ENCODE measurements at regions not wholly inside any gene's neighbourhood (a gene's known extent, or its start where the extent isn't known, plus 50 kb on each side); places are given as distances from the start of the nearest gene placed in this dataset.

DNA sequence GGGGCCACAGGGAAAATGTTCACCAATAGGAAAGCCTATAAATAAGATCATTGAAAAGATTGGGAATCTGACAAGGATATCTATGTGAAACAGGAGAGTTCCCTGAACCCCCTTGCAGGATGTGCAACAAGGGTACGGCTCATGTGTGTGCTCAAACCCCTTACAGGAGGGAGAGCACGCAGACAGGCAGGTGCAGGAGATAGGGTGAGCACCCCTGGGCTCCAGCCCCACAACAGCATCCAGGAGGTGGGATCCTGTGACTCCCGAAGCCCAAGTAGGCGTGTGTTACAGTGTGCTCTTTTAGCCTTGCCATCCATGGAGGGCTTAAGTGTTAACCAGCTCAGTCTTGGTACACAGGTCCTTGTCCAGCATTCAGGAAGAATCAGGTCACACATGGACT lies 204.2 kb downstream of the BMP7 start:
- ATAC-seq (no peak), DNase-seq (no peak)
- Mint-ChIP-seq H3K9me3 (ENCODE audit: insufficient read depth) (no peaks in the 10 kb centered on the region), H3K36me3 (ENCODE audit: low read depth) (no peaks in the 10 kb centered on the region), H3K27me3 (ENCODE audit: low read depth) (peaks cover 9% of the 10 kb centered on the region), H3K4me1 (ENCODE audit: low read depth) (no peaks in the 10 kb centered on the region), H3K4me3 (no peak overlapping the region), H3K27ac (no peak overlapping the region)
- POLR2A ChIA-PET, result no interaction called here
- CTCF ChIA-PET, result no interaction called here

DNA sequence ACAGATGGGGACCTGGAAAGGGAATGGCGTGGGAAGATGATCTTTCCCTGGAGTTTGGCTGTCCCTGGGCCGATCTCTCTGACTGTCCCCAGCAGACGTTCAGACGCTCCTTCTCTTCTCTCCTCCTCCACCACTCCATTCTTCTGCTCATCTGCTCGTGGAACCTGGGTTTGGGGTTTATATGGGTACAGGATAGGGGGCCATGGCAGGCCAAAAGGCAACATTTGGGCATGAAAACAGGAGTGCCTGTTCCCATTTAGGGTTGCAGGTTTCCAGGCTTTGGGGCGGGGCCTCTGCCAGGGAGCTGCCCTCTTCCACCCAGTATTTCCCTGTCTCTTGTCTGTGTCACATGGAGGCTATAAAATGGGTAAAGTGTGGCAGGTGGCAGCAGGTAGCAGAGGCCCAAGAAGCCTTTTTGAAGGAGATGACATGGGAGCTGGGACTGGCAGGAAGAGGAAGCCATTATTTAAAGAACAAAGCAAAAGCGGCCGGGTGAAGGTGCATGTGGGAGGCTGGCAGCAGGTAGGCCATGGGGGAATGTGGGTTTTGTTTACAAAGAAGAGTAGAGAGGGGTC lies 203.7 kb downstream of the BMP7 start:
- Mint-ChIP-seq H3K4me3 (no peak overlapping the region), H3K27me3 (ENCODE audit: low read depth) (peaks cover 9% of the 10 kb centered on the region), H3K9me3 (ENCODE audit: insufficient read depth) (no peaks in the 10 kb centered on the region), H3K36me3 (ENCODE audit: low read depth) (no peaks in the 10 kb centered on the region), H3K27ac (no peak overlapping the region), H3K4me1 (ENCODE audit: low read depth) (no peaks in the 10 kb centered on the region)
- ChIA-PET CTCF (no interaction called here), POLR2A (no interaction called here)
- ATAC-seq (no peak), DNase-seq (no peak)

DNA sequence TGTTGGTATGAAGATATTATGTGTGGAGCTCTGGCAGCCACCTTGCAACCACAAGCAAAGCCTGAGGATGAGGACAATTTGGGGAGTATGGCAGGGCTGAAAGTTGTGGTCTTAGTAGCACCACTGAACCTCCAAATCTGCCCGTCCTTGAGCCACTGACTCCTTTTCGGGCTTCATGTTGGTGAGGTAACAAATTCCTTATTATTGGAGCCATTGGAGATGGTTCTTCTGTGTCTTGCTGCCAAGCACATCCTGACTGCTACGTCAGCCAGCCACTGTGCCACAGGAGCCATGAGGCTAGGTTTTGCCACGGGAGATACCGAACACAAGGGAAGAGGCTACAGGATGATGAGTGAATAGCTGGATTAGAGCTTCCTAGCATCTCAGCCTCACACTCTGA lies 201.6 kb downstream of the BMP7 start:
- POLR2A ChIA-PET, result no interaction called here
- no peak for ATAC-seq

DNA sequence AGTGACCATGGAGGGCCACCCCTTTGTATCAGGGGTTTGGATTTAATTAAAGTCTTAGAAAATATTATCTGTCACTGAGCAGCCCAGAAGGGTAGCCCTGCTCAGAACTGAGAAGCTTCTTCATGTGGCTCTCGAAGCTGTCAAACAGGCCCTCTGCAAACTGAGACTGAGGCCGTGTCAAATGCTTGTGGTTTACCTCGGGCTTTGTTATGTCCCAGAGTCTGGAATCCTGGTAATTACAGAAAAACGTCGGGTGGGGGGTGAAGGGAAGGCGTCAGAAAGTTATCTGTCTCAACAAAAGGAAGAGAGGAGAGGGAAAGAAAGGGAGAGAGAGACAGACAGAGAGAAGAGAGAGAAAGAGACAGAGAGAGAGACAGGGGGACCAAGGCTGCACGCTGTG lies 200.8 kb downstream of the BMP7 start:
- DNase-seq (no peak), ATAC-seq (no peak)
- Mint-ChIP-seq H3K4me1 (ENCODE audit: low read depth) (no peaks in the 10 kb centered on the region), H3K9me3 (ENCODE audit: insufficient read depth) (no peaks in the 10 kb centered on the region), H3K27ac (no peak overlapping the region), H3K36me3 (ENCODE audit: low read depth) (no peaks in the 10 kb centered on the region), H3K4me3 (no peak overlapping the region), H3K27me3 (ENCODE audit: low read depth) (peaks cover 15% of the 10 kb centered on the region)
- CTCF ChIA-PET, result interaction anchor here (1.0 kb wide), 1 partner anchor 515 kb away, joined by 3 read pairs; no protein-coding TSS in a partner anchor
- POLR2A ChIA-PET, result no interaction called here

More for the DNA sequence above, 201.6 kb downstream of the BMP7 start:
- Mint-ChIP-seq H3K4me1 (ENCODE audit: low read depth) (no peaks in the 10 kb centered on the region), H3K4me3 (no peak overlapping the region), H3K36me3 (ENCODE audit: low read depth) (no peaks in the 10 kb centered on the region), H3K27me3 (ENCODE audit: low read depth) (peaks cover 12% of the 10 kb centered on the region), H3K27ac (no peak overlapping the region), H3K9me3 (ENCODE audit: insufficient read depth) (no peaks in the 10 kb centered on the region)
- CTCF ChIA-PET, result no interaction called here
- no peak for DNase-seq

DNA sequence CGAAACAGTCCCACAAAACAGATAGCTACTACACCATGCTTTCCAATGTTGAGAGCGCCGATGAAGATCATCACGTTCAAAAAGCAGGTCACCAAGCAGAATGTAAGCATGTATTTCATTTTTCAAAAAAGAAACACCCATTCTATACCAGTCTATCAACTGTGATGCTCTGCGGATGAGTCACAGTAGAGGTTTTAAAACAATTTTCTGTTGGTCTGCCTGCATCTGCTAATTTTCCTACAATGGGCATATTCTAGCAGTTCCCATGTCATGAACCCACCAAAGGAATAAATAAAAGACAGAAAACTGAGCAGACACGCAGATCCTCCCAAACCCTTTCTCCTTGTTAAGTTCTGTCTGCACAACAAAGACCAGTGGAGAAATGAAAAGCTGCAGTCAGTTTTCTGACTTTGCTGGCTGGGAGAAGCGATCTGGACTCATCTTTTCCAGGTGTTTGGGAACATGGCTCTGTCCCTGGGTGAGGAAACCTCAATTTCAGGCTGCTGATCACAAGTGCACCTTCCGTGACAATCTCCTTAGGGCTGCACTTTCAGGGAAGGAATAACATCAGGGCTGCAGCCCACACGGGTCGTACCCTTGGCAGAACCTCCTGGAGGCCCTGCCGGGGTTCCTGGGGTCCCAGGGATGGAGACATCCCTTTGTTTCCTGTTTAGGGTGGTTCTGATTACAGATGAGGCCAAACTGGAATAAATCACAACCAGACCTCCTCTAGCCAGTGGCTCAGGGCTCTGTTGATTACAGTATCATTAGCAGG lies 200.1 kb downstream of the BMP7 start:
- ChIA-PET POLR2A (no interaction called here), CTCF (interaction anchor here (0.5 to 1.0 kb wide), 2 partner anchors 22 to 516 kb away, joined by 3 read pairs; no protein-coding TSS in a partner anchor)
- no peak for DNase-seq
- Mint-ChIP-seq H3K27me3 (ENCODE audit: low read depth) (peaks cover 16% of the 10 kb centered on the region), H3K36me3 (ENCODE audit: low read depth) (no peaks in the 10 kb centered on the region), H3K27ac (no peak overlapping the region), H3K9me3 (ENCODE audit: insufficient read depth) (no peaks in the 10 kb centered on the region), H3K4me3 (no peak overlapping the region), H3K4me1 (ENCODE audit: low read depth) (no peaks in the 10 kb centered on the region)
- no peak for ATAC-seq

DNA sequence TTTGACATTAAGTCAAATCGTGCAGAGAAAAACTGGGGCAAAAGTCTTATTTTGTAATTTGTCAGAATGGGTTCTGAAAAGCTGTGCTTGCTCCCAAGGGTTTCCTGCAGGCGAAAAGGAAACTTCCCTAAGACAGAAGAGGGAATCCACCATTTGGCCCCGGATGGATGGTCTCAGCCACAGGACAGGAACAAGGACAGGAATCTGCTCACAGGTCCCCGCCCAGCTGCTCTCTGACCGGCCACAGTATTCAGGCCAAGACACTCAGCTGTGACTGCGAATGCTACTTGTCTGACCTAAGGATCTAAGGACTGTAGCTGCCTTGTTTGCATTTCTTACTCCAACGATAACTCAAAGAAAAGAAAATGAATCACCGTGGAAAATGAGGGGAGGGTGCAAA lies 197.0 kb downstream of the BMP7 start:
- ChIA-PET CTCF (no interaction called here), POLR2A (no interaction called here)
- ATAC-seq, result no peak
- Mint-ChIP-seq H3K27me3 (ENCODE audit: low read depth) (peaks cover 20% of the 10 kb centered on the region), H3K27ac (no peak overlapping the region), H3K4me1 (ENCODE audit: low read depth) (no peaks in the 10 kb centered on the region), H3K9me3 (ENCODE audit: insufficient read depth) (no peaks in the 10 kb centered on the region), H3K4me3 (no peak overlapping the region), H3K36me3 (ENCODE audit: low read depth) (no peaks in the 10 kb centered on the region)
- no peak for DNase-seq

DNA sequence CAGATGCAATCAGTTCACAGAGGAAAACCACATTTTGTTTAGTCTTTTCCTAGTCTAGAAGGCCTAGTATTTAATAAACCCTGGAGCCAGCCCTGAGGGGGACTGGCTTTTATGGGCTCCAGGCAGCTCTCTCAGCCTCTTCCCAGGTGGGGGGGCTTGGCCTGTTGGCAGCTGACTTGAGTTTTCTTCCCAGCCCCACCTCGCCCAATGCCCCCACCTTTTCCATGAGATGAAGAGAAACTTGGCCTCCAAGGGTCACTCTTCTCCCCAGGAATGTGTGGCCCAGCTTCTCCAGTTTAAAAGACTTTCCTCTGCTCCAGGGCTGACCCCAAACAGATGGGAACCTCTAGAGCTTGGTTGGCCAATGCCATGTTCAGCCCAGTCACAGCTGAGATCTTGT lies 196.1 kb downstream of the BMP7 start:
- CTCF ChIA-PET, result no interaction called here
- no peak overlapping the region for H3K4me3 Mint-ChIP-seq

DNA sequence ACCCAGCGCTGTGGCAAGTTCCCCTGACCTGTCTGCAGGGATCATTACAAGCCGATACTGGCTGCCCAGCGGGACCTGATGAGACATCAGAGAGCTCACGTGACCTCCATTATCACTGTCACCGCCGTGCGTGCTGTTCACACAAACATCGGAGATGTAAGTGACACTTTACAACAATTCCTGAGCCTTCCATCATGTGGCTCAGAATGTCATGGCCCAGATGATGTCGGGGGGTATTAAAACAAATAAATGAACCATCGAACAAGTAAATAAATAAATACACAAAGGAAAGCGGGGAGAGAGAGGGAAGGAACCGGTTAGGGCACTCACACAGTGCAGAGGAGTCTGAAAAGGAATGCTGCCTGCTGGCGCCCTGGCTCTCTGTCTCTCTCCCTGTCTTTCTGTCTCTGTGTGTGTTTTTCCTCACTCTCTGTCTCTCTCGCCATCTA lies 195.1 kb downstream of the BMP7 start:
- CTCF ChIA-PET, result interaction anchor here (1.3 kb wide), 1 partner anchor 521 kb away, joined by 3 read pairs; no protein-coding TSS in a partner anchor
- POLR2A ChIA-PET, result no interaction called here
- Mint-ChIP-seq H3K9me3 (ENCODE audit: insufficient read depth) (no peaks in the 10 kb centered on the region), H3K27ac (no peak overlapping the region), H3K4me3 (no peak overlapping the region), H3K27me3 (ENCODE audit: low read depth) (peaks cover 16% of the 10 kb centered on the region), H3K36me3 (ENCODE audit: low read depth) (no peaks in the 10 kb centered on the region), H3K4me1 (ENCODE audit: low read depth) (no peaks in the 10 kb centered on the region)
- DNase-seq (no peak), ATAC-seq (no peak)

More for the DNA sequence above, 196.1 kb downstream of the BMP7 start:
- no peak for DNase-seq
- Mint-ChIP-seq H3K27me3 (ENCODE audit: low read depth) (peaks cover 20% of the 10 kb centered on the region), H3K9me3 (ENCODE audit: insufficient read depth) (no peaks in the 10 kb centered on the region), H3K4me1 (ENCODE audit: low read depth) (no peaks in the 10 kb centered on the region), H3K36me3 (ENCODE audit: low read depth) (no peaks in the 10 kb centered on the region), H3K27ac (no peak overlapping the region)
- no peak for ATAC-seq
- POLR2A ChIA-PET, result no interaction called here

DNA sequence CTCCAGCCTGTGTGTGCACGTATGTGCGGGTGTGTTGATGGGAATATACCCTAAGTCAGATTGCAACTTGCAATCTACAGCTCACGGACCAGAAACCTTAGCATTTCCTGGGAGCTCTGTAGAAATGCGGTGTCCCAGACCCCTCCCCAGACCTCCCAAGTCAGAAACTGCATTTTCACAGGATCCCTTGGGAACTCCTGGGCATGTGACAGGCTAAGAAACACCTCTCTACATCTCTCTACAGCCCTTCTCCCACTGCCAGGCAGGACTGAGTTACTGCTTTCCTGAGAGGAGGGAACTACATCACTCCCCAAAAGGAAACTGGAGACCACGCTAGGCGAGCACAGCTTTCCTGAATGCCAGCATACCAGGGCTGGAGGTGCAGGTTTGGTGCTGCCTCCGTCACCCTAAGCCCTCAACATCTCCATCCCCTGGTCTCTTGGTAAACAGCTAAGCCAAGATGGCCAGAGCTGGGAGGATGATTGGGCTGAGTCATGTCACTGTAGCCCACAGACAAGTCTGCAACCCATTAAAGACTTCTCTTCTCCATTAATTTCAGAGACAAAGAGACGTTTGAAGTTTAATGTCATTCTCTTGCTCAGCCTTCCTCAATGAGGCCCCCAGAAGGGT lies 194.4 kb downstream of the BMP7 start:
- no peaks in the 10 kb centered on the region for H3K36me3 Mint-ChIP-seq (ENCODE audit: low read depth)
- DNase-seq, result no peak
- no peaks in the 10 kb centered on the region for H3K9me3 Mint-ChIP-seq (ENCODE audit: insufficient read depth)
- ChIA-PET CTCF (interaction anchor here (1.3 kb wide), 1 partner anchor 522 kb away, joined by 3 read pairs; no protein-coding TSS in a partner anchor), POLR2A (no interaction called here)
- H3K4me1 Mint-ChIP-seq (ENCODE audit: low read depth), result no peaks in the 10 kb centered on the region
- no peak overlapping the region for H3K4me3 Mint-ChIP-seq
- ATAC-seq, result no peak
- H3K27me3 Mint-ChIP-seq (ENCODE audit: low read depth), result peaks cover 16% of the 10 kb centered on the region
- H3K27ac Mint-ChIP-seq, result no peak overlapping the region

DNA sequence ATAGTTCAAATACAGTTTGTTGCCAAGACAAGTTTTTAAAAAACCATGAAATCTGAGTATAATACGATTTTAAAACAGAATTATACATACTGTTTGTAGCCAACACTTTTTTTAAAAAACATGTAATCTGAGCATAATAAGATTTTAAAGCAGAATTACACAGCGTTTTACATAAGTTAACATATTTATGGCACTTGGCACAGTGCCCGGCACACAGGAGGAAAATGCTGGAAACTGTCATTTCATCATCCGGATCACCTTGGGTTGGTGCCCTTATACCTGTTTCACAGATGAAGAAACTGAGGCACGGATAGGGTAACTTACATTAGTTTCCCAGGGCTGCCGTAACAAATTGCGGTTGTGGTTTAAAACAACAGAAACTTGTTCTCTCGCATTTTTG lies 193.0 kb downstream of the BMP7 start:
- Mint-ChIP-seq H3K36me3 (ENCODE audit: low read depth) (no peaks in the 10 kb centered on the region), H3K27me3 (ENCODE audit: low read depth) (peaks cover 12% of the 10 kb centered on the region), H3K9me3 (ENCODE audit: insufficient read depth) (no peaks in the 10 kb centered on the region), H3K4me3 (no peak overlapping the region), H3K4me1 (ENCODE audit: low read depth) (no peaks in the 10 kb centered on the region), H3K27ac (no peak overlapping the region)
- POLR2A ChIA-PET, result no interaction called here
- DNase-seq (no peak), ATAC-seq (no peak)
- CTCF ChIA-PET, result no interaction called here

DNA sequence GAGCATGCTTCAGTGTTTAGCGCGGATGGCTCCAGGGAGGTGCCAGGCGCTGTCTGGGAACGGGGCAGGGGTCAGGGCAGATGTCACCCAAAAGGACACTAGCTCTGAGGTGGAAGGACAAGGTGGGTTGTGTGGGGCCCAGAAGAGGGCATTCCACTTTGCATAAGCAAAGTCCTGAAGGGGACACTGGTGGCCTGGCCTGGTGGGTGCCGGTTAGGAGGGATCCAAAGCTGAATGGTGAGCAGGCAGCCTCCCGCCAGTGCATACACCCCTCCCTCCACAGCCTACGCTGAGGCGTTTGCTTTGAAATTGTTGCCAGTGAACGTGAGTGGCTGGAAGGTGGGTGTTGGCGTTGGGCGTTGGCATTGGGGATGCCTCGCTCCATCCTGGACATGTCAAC lies 192.1 kb downstream of the BMP7 start:
- no peak for ATAC-seq
- CTCF ChIA-PET, result no interaction called here

DNA sequence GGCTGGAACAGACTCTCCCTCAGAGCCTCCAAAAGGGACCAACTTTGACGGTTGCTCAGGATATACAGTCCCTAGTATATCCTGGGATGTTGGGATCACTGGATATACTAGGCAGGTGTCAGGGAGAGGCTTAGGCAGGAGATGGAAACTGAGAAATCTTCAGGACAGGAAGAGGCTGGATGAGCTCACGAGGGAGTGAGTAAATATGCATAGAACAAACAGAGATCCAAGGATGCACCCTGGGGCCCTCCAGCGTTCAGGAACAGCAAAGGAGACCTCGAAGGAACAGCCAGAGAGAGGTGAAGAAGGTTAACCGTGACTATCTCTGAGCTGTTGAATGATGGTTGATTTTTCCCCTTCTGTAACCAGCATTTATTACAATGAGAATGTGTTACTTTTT lies 191.3 kb downstream of the BMP7 start:
- ChIA-PET CTCF (no interaction called here), POLR2A (interaction anchor here (0.6 kb wide), 1 partner anchor 50 kb away, joined by 3 read pairs; no protein-coding TSS in a partner anchor)
- ATAC-seq, result no peak

More for the DNA sequence above, 192.1 kb downstream of the BMP7 start:
- DNase-seq, result no peak
- Mint-ChIP-seq H3K9me3 (ENCODE audit: insufficient read depth) (peaks cover 9% of the 10 kb centered on the region), H3K36me3 (ENCODE audit: low read depth) (no peaks in the 10 kb centered on the region), H3K27ac (no peak overlapping the region), H3K27me3 (ENCODE audit: low read depth) (peaks cover 12% of the 10 kb centered on the region), H3K4me3 (no peak overlapping the region), H3K4me1 (ENCODE audit: low read depth) (no peaks in the 10 kb centered on the region)
- POLR2A ChIA-PET, result no interaction called here

More for the DNA sequence above, 191.3 kb downstream of the BMP7 start:
- Mint-ChIP-seq H3K27ac (no peak overlapping the region), H3K9me3 (ENCODE audit: insufficient read depth) (peaks cover 9% of the 10 kb centered on the region), H3K4me3 (no peak overlapping the region), H3K36me3 (ENCODE audit: low read depth) (no peaks in the 10 kb centered on the region), H3K4me1 (ENCODE audit: low read depth) (no peaks in the 10 kb centered on the region), H3K27me3 (ENCODE audit: low read depth) (peaks cover 12% of the 10 kb centered on the region)
- DNase-seq, result no peak
